NOMO-1 treated with DMSO at 0.1 percent for 48 hours (cell line): ENCODE measurements at regions not wholly inside any gene's neighbourhood (a gene's known extent, or its start where the extent isn't known, plus 50 kb on each side); places are given as distances from the start of the nearest gene placed in this dataset.

ENCODE experiments used
- DNase-seq: peaks from one replicate; lab custom pipeline; 2025; ENCODE audit not compliant: unreplicated experiment; lab: John Stamatoyannopoulos, UW

DNA sequence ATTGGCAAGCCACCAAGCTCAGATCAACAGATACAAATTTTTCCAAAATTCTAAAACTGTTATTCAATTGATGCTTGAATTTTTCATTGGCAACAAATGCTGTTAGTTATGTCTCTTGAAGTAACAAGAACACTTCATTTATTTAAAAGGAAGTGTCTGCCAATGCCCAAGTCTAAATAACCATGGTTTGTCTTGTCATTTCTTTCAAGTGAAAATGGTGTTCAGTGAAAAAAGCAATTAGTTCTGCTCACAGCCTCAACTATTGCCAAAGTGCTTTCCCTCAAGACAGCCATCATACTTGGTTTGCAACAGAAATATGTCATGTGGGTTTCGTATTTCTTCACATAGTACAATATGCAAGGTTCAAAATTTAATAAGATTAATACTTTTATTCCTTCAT is 312.6 kb upstream of the LMCD1 start:
- DNase-seq = no peak

DNA sequence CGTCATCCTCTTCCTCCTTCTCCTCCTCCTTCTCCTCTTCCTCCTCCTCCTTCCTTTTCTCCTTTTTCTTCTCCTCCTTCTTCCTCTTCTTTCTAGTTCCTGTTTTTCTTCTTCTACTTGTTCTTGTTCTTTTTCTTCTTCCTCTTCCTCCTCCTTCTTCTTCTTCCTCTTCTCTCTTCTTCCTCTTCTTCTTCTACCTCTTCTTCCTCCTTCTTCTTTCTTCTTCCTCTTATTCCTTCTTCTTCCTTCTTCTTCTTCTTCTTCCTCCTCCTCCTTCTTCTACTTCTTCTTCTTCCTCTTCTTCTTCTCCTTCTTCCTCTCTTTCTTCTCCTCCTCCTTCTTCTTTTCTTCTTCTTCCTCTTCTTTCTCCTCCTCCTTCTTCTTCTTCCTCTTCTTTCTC is 310.2 kb upstream of the LMCD1 start:
- DNase-seq = no peak

GRCh38 chr3:8197384-8197783 is 304.2 kb upstream of the LMCD1 start:
- no peak for DNase-seq

- DNase-seq = no peak
These were observed 303.0 kb upstream of the LMCD1 start for GRCh38 chr3:8198605-8199004.

DNA sequence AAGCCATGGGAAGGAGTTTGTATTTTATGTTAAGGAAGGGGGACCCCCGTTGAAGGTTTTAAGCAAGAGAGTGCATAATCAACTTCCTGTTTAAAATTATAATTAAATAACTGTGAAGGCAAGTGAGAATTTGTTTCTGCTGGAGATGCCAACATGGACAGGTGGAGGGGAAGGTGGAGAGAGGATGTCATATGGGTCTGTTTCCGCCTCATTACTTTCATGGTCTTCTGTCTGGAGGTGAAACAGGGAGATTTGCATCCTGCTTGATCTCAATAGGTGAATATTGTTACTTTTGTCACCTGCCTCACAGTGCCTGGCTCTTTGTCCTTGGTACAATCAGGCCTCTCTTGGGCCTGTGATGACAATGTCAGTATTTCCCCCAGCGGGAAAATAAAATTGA is 300.6 kb upstream of the LMCD1 start:
- no peak for DNase-seq

GRCh38 chr3:8201886-8202285 is 299.7 kb upstream of the LMCD1 start:
- no peak for DNase-seq

DNA sequence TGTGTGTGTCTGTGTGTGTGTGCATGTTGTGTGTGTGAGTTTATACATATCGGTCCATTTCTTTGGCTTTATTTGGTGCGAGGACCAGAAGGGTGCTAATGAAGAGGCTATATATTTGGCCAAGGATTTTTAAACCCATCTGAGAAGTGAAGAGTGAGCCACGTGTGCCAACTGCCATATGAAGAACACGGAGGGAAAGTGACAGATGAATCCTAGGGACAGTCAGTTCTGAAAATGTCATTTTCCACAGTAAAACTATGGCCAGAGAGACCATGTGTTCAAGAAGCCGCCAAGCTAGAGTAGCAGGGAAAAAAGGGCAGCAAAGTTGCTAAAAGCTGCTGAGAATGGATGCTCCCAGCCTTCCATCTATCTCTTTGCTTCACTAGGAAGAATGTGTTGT is 297.3 kb upstream of the LMCD1 start:
- DNase-seq = no peak

DNA sequence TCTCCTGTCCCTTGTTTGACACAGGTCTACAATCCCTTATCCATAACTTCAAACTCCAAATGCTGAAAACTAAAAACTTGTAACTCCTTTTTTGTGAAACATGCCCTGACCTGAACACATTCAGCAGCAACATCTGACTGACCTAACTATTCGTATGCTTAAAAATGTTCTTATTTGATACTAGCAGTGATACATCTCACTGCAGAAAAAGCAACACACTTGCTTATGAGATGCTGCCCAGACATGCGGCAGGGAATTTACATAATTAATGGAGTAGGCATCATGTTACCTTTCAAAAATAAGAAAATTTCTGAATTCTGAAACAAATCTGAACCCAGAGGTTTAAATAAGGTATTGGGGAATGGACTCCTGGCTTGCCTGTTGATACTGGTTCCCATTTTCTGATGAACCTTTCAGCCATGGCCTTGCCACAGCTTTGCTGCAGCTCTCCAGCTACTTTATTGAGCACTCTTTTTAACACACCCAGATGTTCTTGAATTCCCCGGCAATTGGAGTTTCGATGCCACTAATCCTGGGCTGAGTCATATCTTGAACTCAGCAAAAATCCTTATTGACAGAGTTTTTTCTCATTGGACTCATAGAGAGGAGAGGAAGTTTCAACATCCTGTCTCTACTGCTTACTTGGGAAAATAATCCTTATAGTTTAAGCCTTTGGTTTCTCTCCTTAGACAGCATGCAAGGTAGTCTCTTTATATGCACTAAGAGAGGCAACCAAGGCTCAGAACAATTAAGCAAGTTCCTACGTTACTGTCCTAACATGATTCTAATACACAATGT is 296.6 kb upstream of the LMCD1 start:
- DNase-seq = no peak

DNA sequence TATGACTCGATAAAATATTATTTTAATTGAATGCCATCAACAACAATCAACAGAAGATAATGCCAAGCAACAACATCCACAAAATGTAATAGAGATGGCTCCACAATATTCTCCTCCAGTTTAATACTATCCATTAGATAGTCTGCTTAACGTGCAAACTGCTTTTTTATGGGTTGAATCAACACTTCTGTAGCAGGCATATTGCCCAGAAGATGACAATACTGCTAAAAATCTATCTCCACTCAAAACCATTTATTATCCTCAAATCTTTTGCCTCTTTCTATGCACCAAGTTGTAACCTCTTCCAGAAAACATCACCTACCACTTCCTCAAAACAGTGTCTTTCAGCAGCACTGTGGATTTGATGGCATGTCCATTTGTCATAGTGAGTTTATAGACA is 295.7 kb upstream of the LMCD1 start:
- no peak for DNase-seq

DNA sequence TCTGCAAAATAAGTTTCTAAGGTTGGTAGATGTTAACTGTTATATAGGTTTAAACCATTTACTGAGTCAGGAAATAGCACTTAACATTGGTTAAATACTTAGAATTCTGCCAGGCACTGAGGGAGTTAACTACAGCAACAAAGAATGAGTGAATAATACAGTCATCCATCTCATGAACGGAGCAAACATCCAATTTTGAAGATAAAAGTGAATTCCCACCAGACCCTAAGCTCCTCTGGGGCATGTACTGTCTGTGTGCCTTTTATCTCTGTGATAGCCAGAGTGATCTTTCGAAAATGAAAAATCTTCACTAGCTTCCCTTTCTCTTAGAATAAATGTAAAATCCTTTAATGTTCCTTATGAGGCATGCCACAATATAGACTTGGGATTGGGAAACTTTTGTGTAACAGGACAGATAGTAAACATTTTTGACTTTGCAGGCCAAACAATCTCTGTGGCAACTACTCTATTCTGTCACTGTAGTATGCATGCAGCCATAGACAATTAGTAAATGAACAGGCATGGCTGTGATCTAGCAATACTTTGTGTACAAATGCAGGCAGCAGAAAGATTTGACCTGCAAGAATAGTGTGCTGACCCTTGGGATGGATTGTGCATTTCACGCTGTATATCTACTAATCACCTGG is 294.5 kb upstream of the LMCD1 start:
- DNase-seq = no peak

- DNase-seq = no peak
These were observed 290.7 kb upstream of the LMCD1 start for GRCh38 chr3:8210882-8211341.

GRCh38 chr3:8212794-8213193 is 288.8 kb upstream of the LMCD1 start:
- no peak for DNase-seq

DNA sequence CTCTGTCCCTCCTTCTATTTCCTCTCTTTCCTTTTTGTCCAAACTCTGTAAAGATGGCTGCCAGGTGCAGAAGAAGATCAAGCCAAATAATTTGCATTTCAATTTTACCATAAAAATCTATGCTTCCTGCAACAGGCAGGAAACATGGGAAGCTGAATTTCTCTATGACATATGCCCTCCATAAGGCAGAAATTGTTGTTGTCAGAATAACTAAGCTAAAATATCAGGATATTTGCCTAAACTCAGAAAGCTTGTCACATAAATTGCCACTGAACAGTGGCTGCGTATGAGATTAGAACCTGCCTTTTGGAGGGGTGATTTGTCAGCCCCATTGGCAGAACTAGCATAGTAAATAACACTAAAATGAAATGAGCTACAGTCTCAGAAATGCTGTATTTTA is 288.3 kb upstream of the LMCD1 start:
- no peak for DNase-seq

- no peak for DNase-seq
These were observed 285.8 kb upstream of the LMCD1 start for GRCh38 chr3:8215821-8216220.

GRCh38 chr3:8218353-8218940 is 283.2 kb upstream of the LMCD1 start:
- no peak for DNase-seq

- DNase-seq = no peak
These were observed 281.3 kb upstream of the LMCD1 start for GRCh38 chr3:8220291-8220690.

- DNase-seq = no peak
These were observed 277.9 kb upstream of the LMCD1 start for GRCh38 chr3:8223766-8224165.

GRCh38 chr3:8224941-8225340 is 276.7 kb upstream of the LMCD1 start:
- no peak for DNase-seq

DNA sequence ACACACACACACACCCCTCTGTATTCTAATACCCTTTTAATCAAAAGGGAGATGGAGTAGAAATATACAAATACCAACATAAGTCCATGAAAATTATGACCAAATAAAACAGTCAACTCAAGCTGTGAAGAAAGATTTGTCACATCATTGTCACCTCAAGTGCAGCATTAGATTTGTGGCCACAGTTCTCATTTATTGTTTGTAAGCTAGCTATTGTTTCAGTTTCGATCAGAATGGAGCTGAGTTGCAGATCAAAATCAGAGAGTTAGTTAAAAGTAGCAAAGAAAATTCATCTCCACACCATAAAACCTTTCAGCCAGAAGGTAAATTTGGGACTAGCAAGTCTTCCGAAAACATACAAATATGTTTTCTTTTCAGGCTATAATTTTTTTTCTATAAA is 267.7 kb upstream of the LMCD1 start:
- DNase-seq = no peak

- DNase-seq = no peak
These were observed 265.4 kb upstream of the LMCD1 start for GRCh38 chr3:8236264-8236663.

DNA sequence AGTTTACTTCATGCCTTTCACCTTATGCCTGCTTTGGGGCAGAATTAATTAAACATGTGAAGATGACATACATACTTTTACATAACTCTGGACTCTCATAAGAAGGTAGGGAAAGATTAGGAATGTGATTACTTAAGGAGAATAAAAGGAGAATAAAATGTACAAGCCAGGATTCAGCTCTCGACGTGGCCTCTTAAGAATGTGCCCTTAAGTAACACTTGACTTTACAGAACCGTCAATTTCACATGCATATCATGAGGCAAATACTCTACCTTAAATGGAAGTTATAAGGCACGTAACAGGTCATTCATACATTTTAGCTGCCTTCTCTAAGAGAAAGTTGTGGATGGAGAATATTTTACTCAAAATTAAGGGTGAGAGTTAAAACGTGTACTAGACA is 263.7 kb upstream of the LMCD1 start:
- no peak for DNase-seq

GRCh38 chr3:8238432-8238831 is 263.2 kb upstream of the LMCD1 start:
- no peak for DNase-seq
